HG03064 (cell line): ENCODE measurements at regions not wholly inside any gene's neighbourhood (a gene's known extent, or its start where the extent isn't known, plus 50 kb on each side); places are given as distances from the start of the nearest gene placed in this dataset.
"Not testable (repeated sequence)": the region's sequence is repeated elsewhere in the genome, so short reads cannot be mapped to it uniquely, and the experiment has no call there.

ENCODE experiments used
- ATAC-seq: cut with Tn5 transposase; IDR thresholded peaks from one replicate; pipeline ENCODE4 v1.9.1; 2021; ENCODE audit warnings: low read depth; ENCODE audit not compliant: unreplicated experiment

GRCh38 chr6:140281236-140281635, 906.8 kb upstream of the CITED2 start:
- no peak for ATAC-seq

GRCh38 chr6:140276719-140277118, 902.3 kb upstream of the CITED2 start:
- no peak for ATAC-seq

- no peak for ATAC-seq
Observed at GRCh38 chr6:140276133-140276532, 901.7 kb upstream of the CITED2 start.

- ATAC-seq, result no peak
Observed at GRCh38 chr6:140275725-140276124, 901.3 kb upstream of the CITED2 start.

- no peak for ATAC-seq
Observed at GRCh38 chr6:140274548-140274947, 900.1 kb upstream of the CITED2 start.

GRCh38 chr6:140271759-140272377, 897.4 kb upstream of the CITED2 start:
- ATAC-seq, result peak; percentile 97

- no peak for ATAC-seq
Observed at GRCh38 chr6:140269591-140270165, 895.2 kb upstream of the CITED2 start.

- no peak for ATAC-seq
Observed at GRCh38 chr6:140264431-140264830, 890.0 kb upstream of the CITED2 start.

GRCh38 chr6:140258302-140258701, 883.9 kb upstream of the CITED2 start:
- ATAC-seq, result not testable (repeated sequence)

- no peak for ATAC-seq
Observed at GRCh38 chr6:140256248-140256647, 881.8 kb upstream of the CITED2 start.

GRCh38 chr6:140253096-140253495, 878.6 kb upstream of the CITED2 start:
- ATAC-seq, result no peak

GRCh38 chr6:140252099-140252498, 877.7 kb upstream of the CITED2 start:
- ATAC-seq, result no peak

- ATAC-seq, result no peak
Observed at GRCh38 chr6:140245296-140246040, 871.0 kb upstream of the CITED2 start.

- no peak for ATAC-seq
Observed at GRCh38 chr6:140237251-140237650, 862.8 kb upstream of the CITED2 start.

GRCh38 chr6:140236732-140237131, 862.3 kb upstream of the CITED2 start:
- no peak for ATAC-seq

- ATAC-seq, result no peak
Observed at GRCh38 chr6:140230282-140230681, 855.8 kb upstream of the CITED2 start.

- no peak for ATAC-seq
Observed at GRCh38 chr6:140228491-140228890, 854.0 kb upstream of the CITED2 start.

GRCh38 chr6:140226637-140227036, 852.2 kb upstream of the CITED2 start:
- ATAC-seq, result no peak

- ATAC-seq, result no peak
Observed at GRCh38 chr6:140225701-140226436, 851.4 kb upstream of the CITED2 start.

GRCh38 chr6:140217283-140217682, 842.8 kb upstream of the CITED2 start:
- ATAC-seq, result no peak

GRCh38 chr6:140209775-140210174, 835.3 kb upstream of the CITED2 start:
- ATAC-seq, result no peak
